AG08396 (cell line): ENCODE measurements at regions not wholly inside any gene's neighbourhood (a gene's known extent, or its start where the extent isn't known, plus 50 kb on each side); places are given as distances from the start of the nearest gene placed in this dataset.

ENCODE experiments used
- DNase-seq: peaks from one replicate; pipeline ENCODE4 v3.0.0; 2012; ENCODE audit warnings: low spot score, mixed read lengths

- no peak for DNase-seq
Observed at GRCh38 chr2:228705318-228705717, 523.8 kb upstream of the SPHKAP start.

- DNase-seq: no peak
Observed at GRCh38 chr2:228703152-228703551, 521.7 kb upstream of the SPHKAP start.

DNA sequence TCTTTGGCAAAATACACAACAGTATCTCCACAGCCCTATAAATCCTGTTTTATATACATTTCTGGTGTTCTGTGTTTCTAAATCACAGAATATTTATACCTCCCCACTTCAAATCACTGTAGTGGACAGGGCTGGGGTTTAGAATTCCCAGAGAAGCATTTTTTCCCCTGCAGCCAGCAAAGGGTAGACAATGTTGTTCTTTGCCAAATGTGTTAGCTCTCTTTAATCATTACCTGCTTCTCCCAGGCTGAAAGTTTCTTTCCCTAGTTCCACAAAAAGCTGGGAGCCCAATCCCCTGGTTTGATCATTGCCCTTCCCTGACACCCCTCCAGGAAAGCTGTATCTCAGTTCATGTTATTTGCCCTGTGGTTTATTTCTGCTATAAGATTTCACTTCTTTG, 520.0 kb upstream of the SPHKAP start:
- no peak for DNase-seq

- DNase-seq: peak; percentile 14
Observed at GRCh38 chr2:228700638-228701037, 519.2 kb upstream of the SPHKAP start.

- DNase-seq: no peak
Observed at GRCh38 chr2:228699888-228700287, 518.4 kb upstream of the SPHKAP start.

DNA sequence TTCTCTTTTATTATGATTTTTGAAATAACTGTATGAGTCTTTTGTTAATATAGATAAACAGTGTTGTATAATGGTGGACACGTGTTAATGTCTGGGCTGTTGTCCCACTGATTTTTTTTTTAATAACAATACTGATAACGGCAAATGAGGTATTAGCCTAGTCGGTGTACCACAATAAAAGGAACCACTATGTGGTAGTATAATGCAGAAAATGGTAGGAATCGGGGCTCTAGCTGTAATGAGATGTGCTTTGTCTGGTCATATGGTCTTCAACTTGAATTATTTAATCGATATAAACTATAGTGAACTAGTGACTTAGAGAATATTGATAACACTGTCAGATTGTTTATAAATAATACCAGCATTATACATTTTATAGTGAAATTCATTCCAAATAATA, 517.9 kb upstream of the SPHKAP start:
- no peak for DNase-seq

GRCh38 chr2:228698963-228699362, 517.5 kb upstream of the SPHKAP start:
- no peak for DNase-seq

GRCh38 chr2:228697456-228697855, 516.0 kb upstream of the SPHKAP start:
- DNase-seq: no peak

DNA sequence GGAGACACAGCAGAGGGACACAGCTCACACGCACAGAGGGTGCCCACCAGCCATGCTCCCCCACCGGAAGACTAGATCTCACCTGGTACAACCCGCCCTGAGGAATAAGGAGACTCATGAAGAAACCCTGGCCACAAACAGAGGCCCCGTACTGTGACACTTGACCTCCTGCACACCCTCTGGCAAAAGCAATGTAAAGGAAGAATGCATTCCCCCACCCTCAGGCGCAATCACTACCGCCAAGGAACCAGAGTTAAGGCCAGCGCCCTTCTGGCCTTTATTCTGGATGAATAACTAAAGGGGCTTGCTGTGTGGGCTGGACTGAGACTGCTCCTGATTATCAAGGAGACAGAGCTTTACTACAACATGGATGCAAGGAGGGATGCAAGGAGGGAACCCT, 509.2 kb upstream of the SPHKAP start:
- no peak for DNase-seq

GRCh38 chr2:228689053-228689452, 507.6 kb upstream of the SPHKAP start:
- no peak for DNase-seq

GRCh38 chr2:228688007-228688645, 506.6 kb upstream of the SPHKAP start:
- DNase-seq: peak; percentile 25

GRCh38 chr2:228681979-228682378, 500.5 kb upstream of the SPHKAP start:
- no peak for DNase-seq

DNA sequence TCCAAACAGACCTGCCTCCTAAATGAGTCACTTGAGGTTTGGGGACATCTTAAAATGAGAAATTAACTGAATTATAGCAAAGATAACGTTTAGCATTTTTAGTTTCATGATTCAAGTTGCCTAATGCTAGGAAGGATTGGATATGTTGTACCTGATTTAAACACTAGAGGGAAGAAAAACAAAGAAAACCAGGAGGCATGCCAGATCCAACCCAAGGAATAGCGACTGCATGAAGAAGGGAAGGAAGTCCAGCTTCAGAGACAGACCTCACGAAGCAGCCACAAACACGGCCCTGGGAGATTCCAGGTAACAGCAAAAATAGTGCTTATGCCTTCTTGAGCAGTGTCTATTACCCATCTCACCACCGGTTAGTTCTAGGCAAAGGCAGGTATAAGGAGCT, 499.9 kb upstream of the SPHKAP start:
- DNase-seq: peak; percentile 21

GRCh38 chr2:228678110-228678509, 496.6 kb upstream of the SPHKAP start:
- no peak for DNase-seq

DNA sequence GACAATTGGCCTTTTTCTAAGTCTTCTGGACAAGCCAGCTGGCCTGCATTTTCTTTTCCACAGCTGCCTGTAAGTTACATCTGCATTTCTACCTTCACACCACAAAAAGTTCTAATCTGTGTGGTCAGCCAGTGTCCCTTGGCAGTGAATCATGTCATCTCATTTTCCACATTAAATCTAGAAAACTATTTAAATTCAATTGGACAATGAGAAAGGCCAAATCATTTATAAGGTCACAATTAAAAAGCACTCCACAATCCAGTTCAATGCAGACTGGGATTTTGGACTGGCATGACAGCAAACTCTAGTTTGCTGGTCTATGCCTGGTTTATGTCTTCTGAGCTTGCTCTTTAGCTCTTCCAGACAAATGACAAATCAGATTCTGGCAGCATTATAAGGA, 494.2 kb upstream of the SPHKAP start:
- no peak for DNase-seq

DNA sequence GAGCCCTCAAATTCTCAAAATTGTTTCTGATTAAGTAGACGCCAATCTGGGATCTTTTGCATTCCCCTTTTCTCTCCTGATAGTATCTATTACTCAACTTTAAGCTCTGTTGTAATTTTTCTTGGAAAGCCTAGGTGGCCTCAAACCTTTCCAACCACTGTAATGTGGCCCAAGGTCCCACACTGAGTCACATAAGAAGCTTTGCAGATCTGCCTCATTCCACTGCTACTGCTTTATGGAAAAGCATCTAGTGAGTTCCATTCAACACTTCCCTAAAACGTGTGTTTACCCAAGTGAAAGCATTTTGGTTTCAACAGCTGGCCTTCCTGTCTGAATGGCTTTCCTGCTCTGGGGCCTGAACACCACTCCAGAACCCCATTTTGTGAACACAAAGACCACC, 493.6 kb upstream of the SPHKAP start:
- DNase-seq: peak; percentile 25

DNA sequence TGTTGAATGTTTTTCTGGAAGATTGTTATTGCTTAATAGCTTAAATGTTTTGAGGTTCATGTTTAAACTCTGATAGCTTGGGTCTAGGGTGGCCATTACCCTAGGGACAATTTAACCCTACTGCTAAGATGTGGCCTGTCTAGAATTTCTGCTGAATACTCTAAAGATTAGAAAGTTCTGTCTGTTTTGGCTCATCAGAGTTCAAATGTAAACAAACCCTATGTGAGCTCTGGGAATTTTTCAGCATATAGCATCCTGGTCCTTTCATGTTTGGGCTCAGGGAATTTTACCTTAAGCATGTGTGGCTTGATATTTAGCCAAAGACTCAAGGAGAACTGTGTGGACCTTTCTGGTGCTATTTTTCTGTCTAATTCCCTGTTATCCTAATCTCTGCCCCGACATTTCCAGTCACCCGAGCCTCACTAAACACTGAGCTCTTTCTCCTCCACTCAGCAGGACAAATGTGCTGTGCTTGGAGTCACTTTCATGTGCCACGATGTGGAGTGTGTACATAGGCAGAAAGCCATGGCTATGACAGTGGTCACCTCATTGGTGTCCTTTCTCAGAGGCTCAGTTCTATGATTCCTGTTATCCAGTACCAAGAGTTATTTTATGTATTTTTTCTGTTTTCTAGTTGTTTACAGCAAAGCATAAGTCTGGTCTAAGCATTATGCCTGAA, 492.5 kb upstream of the SPHKAP start:
- no peak for DNase-seq

GRCh38 chr2:228669690-228670089, 488.2 kb upstream of the SPHKAP start:
- DNase-seq: no peak

GRCh38 chr2:228665232-228665631, 483.7 kb upstream of the SPHKAP start:
- no peak for DNase-seq

DNA sequence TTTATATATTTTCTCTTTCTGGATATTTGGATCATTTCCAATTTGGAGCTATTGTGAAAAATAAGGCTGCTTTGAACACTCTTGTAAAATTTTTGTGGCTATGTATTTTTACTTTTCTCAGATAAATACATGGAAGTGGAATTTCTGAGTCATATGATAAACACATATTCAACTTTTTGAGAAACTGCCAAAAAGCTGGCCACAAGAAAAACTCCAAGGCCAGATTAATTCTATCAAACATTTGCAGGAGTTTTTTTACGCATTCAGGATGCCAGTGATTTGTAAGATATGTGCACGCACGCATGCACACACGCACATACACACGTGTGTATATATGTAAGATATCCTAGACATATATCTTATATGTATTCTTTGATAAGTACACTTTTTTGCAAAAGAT, 477.5 kb upstream of the SPHKAP start:
- peak; percentile 24 for DNase-seq

DNA sequence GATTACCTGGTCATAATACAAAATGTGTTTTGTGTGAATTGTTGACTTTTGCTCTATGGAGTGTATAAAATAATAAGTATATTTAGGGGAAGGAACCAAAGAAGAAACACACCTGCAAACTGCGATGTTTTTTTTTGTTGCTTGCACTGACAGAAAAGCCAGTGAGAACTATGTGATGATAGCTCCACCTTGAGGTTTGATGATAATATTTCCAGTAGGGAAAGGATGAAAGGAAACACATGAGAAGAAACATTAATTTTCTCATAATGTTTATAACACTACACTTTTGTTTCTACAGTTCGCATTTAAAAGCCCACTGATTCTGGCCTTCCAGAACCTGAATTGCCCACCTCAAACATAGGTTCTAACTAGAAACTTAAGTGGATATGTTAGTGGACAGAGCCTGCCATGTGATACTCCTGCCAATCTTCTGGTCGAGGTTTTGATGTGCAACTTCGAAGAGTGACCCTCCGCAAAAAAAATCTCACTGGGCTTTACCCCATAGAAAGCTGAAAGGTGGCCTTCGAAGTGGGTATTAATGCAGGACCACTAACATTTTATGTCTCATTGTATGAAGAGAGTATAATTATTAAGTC, 476.4 kb upstream of the SPHKAP start:
- DNase-seq: peak; percentile 14

DNA sequence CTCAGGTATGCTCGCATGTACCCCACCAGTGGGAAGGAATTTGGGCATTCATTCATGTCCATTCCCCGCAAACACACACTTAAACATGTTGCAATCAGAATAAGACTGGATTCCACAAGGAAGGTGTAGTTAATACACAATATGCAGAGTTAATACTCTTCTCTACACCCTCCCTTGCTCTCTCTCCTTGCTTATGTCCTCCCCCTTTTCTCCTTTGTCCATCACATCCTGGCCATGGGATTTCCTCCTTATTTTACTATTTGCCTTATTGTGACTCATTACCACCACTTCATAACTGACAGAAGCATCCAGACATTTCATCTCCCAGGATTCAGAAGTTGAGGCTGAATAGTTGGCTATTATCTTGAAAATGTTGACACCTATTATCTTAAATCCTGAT, 473.8 kb upstream of the SPHKAP start:
- no peak for DNase-seq

DNA sequence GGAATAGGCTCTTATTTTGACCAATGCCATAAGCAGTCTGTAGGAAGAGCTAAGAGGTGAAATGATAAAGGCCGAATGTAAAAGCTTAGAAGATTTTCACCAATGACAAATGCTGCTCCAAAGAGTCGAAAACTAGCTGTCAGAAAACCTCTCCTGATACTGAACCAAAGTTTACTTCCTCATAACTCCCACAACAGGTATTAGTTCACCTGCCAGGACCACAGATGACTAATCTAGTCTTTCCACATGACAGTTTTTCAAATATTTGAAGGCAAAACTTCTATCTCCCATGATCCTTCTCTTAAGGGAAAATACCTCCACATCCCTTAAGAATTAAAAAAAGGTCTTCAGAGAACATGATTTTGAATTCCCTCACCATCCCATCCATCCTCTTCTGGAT, 473.2 kb upstream of the SPHKAP start:
- no peak for DNase-seq

GRCh38 chr2:228653884-228654283, 472.4 kb upstream of the SPHKAP start:
- no peak for DNase-seq
